Tibial artery (tissue), 4 donors: ENCODE measurements at regions not wholly inside any gene's neighbourhood (a gene's known extent, or its start where the extent isn't known, plus 50 kb on each side); places are given as distances from the start of the nearest gene placed in this dataset.

Experiments
- DNase-seq, 2 donors: peaks; one replicate each; pipeline ENCODE4 v3.0.0-alpha.2; 2019
- H3K27ac ChIP-seq, 2 donors: fragments of 200-600 bp; sonication (generic) in 1 of 2; 1 replicate in 1 of 2; 2 replicates in 1 of 2; pipeline ENCODE4 v1.5.1; 2018 to 2019; ENCODE audit warnings: mild to moderate bottlenecking in 1 of 2
- H3K27me3 ChIP-seq, 2 donors: fragments of 200-600 bp; sonication (generic) in 1 of 2; one replicate each; pipeline versions ENCODE4 v1.5.1 to v1.6.0; 2016 to 2019
- H3K36me3 ChIP-seq, 3 donors: fragments of 200-600 bp; sonication (generic) in 2 of 3; one replicate each; pipeline ENCODE4 v1.5.1; 2016 to 2019; ENCODE audit warnings: mild to moderate bottlenecking in 2 of 3
- H3K4me1 ChIP-seq, 4 donors: fragments of 200-600 bp; sonication (generic) in 2 of 4; 1 replicate in 3 of 4; 2 replicates in 1 of 4; pipeline ENCODE4 v1.5.1; 2016 to 2019
- H3K4me3 ChIP-seq, 2 donors: fragments of 200-600 bp; sonication (generic) in 1 of 2; 1 replicate in 1 of 2; 2 replicates in 1 of 2; pipeline ENCODE4 v1.5.1; 2018 to 2019; ENCODE audit warnings: mild to moderate bottlenecking in 2 of 2
- H3K9me3 ChIP-seq, 3 donors: fragments of 200-600 bp; sonication (generic) in 1 of 3; one replicate each; pipeline ENCODE4 v1.5.1; 2016 to 2019
- intact Hi-C: fragments of 100-400 bp; cut with DNase I; formaldehyde crosslinking; loops from one replicate; pipeline ENCODE4 v1.15.0; 2023; ENCODE audit warnings: low total_unique reads
- TF ChIP-seq, protein P1 (sequence below), 2 experiments: fragments of 200-600 bp in 1 of 2; fragments of 450-650 bp in 1 of 2; IDR thresholded peaks; one replicate each; pipeline ENCODE4 v1.5.1; 2017 to 2019; ENCODE audit warnings: antibody characterized with exemption in 2 of 2, mild to moderate bottlenecking in 1 of 2, moderate library complexity in 1 of 2

DNA sequence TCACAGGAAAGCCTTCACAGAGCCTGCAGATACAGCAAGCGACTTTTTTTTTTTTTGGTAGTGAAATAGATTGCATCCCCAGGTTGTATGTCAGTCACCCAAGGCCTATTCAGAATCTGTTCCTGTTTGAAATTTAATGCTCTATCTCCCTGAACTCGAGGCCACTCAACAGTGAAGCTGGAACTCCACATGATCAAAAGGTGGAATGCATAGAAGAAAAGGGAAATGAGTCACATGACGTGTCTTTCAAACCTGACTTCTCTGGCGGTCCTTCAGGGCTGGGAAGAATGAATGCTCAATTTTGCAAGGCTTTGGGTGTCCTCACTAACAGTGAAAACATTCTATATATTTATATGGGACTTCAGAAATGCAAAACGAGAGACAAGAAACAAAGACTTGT, 88.4 kb upstream of the B3GAT2 start:
- no peak for DNase-seq
- TF ChIP-seq, protein P1, sequence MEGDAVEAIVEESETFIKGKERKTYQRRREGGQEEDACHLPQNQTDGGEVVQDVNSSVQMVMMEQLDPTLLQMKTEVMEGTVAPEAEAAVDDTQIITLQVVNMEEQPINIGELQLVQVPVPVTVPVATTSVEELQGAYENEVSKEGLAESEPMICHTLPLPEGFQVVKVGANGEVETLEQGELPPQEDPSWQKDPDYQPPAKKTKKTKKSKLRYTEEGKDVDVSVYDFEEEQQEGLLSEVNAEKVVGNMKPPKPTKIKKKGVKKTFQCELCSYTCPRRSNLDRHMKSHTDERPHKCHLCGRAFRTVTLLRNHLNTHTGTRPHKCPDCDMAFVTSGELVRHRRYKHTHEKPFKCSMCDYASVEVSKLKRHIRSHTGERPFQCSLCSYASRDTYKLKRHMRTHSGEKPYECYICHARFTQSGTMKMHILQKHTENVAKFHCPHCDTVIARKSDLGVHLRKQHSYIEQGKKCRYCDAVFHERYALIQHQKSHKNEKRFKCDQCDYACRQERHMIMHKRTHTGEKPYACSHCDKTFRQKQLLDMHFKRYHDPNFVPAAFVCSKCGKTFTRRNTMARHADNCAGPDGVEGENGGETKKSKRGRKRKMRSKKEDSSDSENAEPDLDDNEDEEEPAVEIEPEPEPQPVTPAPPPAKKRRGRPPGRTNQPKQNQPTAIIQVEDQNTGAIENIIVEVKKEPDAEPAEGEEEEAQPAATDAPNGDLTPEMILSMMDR (IDR thresholded peaks at IDR 0.05), result no peak
- no peak overlapping the region for H3K4me3 ChIP-seq
- no peaks in the 10 kb centered on the region for H3K36me3 ChIP-seq
- H3K27me3 ChIP-seq, result no peaks in the 10 kb centered on the region
- no peak overlapping the region for H3K27ac ChIP-seq
- H3K4me1 ChIP-seq, result peaks cover 0 to 2% (median 0%) of the 10 kb centered on the region in 4 donors
- intact Hi-C loops, result no loop called here
- no peaks in the 10 kb centered on the region for H3K9me3 ChIP-seq

DNA sequence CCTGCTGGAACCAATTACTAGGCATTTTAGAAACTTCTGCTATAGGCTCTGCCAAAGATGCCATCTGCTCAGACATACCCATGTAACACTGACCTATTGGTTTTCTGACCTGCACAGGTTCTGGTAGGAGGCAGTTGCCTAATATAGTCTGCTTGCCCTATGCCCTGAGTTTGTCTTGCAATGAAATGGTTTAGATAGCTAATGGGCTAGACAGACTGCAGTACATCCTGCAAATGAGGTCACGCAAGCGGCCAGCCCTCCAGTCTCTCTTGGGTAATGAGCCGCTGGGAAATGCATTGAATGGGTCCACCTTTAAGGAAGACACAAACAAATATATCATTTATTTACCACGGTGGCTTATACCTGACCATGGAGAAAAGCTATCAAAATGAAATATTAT, 90.6 kb upstream of the B3GAT2 start:
- Histone ChIP-seq H3K4me1 (peaks cover 0 to 2% (median 0%) of the 10 kb centered on the region in 4 donors), H3K4me3 (no peak overlapping the region)
- intact Hi-C loops, result no loop called here

DNA sequence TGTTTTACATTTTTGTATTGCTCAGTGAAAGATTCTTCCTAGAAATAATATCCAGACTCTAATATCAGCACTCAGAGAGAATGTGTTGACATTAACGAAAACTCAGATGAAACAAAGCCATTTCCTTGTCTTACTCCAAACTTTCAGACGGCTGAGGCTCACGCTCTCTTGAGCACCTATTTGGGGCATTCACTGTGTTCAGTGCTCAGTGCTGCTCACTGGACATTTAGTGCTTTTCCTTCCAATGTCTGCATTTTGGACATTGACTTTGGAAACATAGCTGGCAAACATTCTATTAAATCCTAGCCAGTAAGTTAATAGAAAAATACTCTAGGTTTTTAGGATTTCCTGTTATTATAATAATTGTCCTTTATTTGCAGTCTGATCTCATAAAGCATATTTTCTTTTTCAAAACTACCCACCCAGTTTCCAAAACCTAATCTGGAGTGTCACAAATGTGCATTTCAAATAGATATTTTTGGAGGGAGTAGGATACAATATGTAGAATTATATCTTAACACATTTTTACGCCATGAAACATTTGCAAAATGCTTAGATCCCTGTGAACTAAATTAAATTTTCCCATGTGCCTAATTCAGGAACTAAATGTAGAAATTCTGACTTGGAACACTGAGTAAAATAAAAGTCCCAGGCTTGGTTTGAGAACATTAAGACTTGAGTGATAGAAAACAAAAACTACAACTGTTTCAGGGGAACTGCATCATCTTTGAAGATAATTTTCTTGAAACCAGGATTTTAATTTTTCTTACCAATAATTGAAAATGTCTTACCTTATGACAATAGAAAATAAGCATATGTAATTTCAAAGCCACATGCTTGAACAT, 91.7 kb upstream of the B3GAT2 start:
- intact Hi-C loops, result no loop called here
- no peak for DNase-seq
- Histone ChIP-seq H3K9me3 (no peaks in the 10 kb centered on the region), H3K36me3 (no peaks in the 10 kb centered on the region), H3K27ac (no peak overlapping the region), H3K27me3 (no peaks in the 10 kb centered on the region), H3K4me1 (peaks cover 0 to 2% (median 0%) of the 10 kb centered on the region in 4 donors), H3K4me3 (no peak overlapping the region)
- TF ChIP-seq, protein P1 (IDR thresholded peaks at IDR 0.05), result no peak

More for the DNA sequence above, 90.6 kb upstream of the B3GAT2 start:
- Histone ChIP-seq H3K27me3 (no peaks in the 10 kb centered on the region), H3K27ac (no peak overlapping the region), H3K9me3 (no peaks in the 10 kb centered on the region), H3K36me3 (no peaks in the 10 kb centered on the region)
- TF ChIP-seq, protein P1 (IDR thresholded peaks at IDR 0.05), result no peak
- no peak for DNase-seq

DNA sequence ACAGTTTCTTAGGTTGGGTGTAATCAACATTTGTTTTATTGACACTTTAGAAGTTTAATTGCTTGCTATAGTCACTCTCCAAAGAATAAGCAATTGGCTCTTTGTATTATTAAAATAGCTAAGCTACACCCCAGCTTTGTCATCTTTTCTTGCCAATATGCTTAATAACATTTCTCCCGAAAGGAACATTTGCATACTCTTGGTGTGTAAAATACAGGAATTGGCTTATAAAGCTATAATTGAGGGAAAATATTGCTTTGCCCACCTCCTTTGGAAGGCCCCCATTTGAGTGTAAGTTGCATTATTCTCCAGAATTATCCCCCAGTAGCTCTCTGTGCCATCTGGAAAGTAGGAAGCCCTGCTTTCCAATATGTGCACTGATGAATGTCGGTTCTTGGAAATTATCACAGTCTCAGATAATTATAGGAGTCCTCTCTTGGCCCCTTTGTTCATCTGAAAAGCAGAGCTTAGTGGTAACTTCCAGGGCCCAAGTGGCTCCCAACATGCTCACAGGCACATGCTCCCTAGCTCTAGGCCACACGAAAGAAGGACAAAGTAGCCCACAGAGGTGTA, 92.4 kb upstream of the B3GAT2 start:
- Histone ChIP-seq H3K4me1 (peaks cover 0 to 2% (median 0%) of the 10 kb centered on the region in 4 donors), H3K27me3 (no peaks in the 10 kb centered on the region), H3K9me3 (no peaks in the 10 kb centered on the region), H3K4me3 (no peak overlapping the region), H3K36me3 (no peaks in the 10 kb centered on the region), H3K27ac (no peak overlapping the region)
- TF ChIP-seq, protein P1 (IDR thresholded peaks at IDR 0.05), result no peak
- intact Hi-C loops, result no loop called here
- DNase-seq, result no peak

DNA sequence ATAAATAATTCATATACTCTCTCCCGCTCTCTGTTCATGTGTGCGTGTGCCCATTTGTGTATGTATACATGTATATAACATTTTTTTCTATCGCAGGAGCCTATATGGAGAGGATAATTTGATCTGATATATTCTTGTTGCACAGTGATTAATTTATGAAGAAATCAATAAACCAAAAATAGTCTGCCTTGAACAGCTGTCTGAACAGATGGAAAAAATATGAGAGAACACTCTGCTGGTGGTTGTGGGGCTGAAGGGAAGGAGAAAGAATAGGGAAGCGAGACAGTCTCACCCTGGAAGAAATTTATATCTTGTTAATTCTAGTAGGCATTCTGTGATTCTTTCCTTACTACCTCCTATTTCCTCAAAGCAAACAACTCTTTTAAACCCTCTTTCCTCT, 96.6 kb upstream of the B3GAT2 start:
- DNase-seq, result no peak
- Histone ChIP-seq H3K4me1 (peaks cover 0 to 2% (median 0%) of the 10 kb centered on the region in 4 donors), H3K36me3 (no peaks in the 10 kb centered on the region), H3K27me3 (no peaks in the 10 kb centered on the region), H3K27ac (no peak overlapping the region), H3K4me3 (no peak overlapping the region), H3K9me3 (no peaks in the 10 kb centered on the region)
- TF ChIP-seq, protein P1 (IDR thresholded peaks at IDR 0.05), result no peak
- intact Hi-C loops, result no loop called here
